Thyroid gland (tissue), 4 donors: ENCODE measurements at regions not wholly inside any gene's neighbourhood (a gene's known extent, or its start where the extent isn't known, plus 50 kb on each side); places are given as distances from the start of the nearest gene placed in this dataset.

Source experiments
- CTCF ChIP-seq, 6 experiments: fragments of 200-600 bp in 3 of 6; fragments of 450-650 bp in 3 of 6; sonication (generic) in 3 of 6; IDR thresholded peaks; one replicate each; pipeline ENCODE4 v1.5.1; 2016 to 2019; ENCODE audit warnings: antibody characterized with exemption in 6 of 6, mild to moderate bottlenecking in 2 of 6, inconsistent platforms in 1 of 6, moderate library complexity in 1 of 6
- POLR2A ChIP-seq, 2 donors: fragments of 450-650 bp; IDR thresholded peaks; one replicate each; pipeline ENCODE4 v1.6.1; 2017; ENCODE audit warnings: antibody characterized with exemption in 2 of 2, mild to moderate bottlenecking in 2 of 2, moderate library complexity in 1 of 2

GRCh38 chr3:68479779-68480178, 452.6 kb downstream of the TAFA4 start:
- TF ChIP-seq CTCF (IDR thresholded peaks at IDR 0.05) (no peak), POLR2A (IDR thresholded peaks at IDR 0.05) (no peak)
